GM18868 (cell line): ENCODE measurements at regions not wholly inside any gene's neighbourhood (a gene's known extent, or its start where the extent isn't known, plus 50 kb on each side); places are given as distances from the start of the nearest gene placed in this dataset.

Experiments used
- ATAC-seq: cut with Tn5 transposase; IDR thresholded peaks from one replicate; pipeline ENCODE4 v1.9.1; 2021; ENCODE audit warnings: mild to moderate bottlenecking, moderate library complexity; ENCODE audit not compliant: unreplicated experiment

DNA sequence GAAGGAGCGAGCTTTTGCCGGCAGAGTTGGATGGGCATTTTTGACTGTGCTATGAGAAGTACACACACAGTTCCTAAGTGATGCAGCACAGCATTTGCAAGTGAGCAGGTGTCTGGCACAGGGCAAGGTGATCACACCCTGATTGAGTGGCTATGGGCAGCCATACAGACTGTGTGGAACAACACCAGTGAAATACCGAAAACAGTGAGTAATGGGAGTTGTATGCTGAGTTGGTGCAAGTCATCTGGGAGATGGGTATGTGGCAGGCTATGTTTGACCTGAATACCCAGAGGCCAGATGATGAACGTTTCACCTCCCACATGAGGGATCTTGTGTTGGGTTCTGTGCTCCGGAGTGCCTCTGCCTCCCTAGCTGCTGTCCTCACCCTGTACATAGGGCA is 53.5 kb upstream of the TIPARP start:
- no peak for ATAC-seq

DNA sequence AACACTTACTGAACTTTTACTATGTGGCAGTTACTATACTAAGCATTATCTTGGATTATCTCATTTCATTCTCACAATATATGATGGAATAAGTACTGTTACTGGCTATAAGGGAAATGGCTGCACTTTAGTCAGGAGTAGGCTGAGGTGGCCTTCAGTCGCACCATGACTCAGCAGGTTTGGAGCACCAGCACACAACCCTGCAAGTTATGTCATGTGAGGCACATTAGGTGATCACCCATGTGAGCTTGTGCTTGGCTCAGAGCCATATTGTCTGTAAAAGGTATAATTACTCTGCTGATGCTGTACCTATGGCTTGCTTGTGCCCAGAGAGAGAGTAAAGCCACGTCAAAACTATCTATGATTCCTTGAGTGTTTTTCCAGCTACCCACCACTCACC is 54.1 kb upstream of the TIPARP start:
- peak; percentile 79 for ATAC-seq

- ATAC-seq, result no peak
Measured at GRCh38 chr3:156619376-156619775, 55.0 kb upstream of the TIPARP start.

DNA sequence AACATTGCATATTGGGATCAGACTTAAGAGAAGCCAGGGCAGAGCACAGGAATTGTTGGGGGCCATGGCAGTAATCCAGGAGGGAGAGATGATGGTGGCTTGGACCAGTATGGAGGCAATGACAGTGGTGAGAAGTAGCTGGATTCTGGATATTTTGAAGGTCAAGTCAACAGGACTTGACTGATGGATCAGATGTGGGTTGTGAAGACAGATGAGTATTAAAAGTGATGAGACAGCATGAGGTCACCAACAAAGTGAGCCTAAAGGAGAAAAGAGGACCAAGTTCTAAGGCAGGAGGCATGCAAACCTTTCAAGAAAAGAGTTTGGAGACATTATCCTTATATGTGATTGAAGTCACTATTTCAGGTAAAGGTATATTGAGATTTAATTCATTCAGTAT is 56.6 kb upstream of the TIPARP start:
- ATAC-seq, result no peak

DNA sequence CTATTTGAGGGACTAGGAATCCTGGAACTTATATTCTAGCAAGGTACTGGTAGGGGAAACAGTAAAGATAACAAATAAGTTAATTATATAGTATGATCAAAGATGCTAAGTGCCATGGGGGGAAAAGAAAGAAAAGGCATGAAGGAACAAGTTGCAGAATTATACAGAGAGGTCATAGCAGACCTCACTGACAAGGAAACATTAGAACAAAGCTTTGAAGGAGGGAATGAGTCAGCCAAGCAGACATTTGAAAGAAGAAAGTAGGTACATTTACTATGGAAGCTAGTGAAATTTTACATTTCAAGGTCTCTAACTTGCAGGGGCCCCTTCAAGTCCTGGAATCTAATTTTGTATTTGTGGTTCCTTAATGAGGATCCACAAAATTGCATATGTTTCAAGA is 57.2 kb upstream of the TIPARP start:
- ATAC-seq, result no peak

GRCh38 chr3:156615592-156616173 is 58.7 kb upstream of the TIPARP start:
- no peak for ATAC-seq

DNA sequence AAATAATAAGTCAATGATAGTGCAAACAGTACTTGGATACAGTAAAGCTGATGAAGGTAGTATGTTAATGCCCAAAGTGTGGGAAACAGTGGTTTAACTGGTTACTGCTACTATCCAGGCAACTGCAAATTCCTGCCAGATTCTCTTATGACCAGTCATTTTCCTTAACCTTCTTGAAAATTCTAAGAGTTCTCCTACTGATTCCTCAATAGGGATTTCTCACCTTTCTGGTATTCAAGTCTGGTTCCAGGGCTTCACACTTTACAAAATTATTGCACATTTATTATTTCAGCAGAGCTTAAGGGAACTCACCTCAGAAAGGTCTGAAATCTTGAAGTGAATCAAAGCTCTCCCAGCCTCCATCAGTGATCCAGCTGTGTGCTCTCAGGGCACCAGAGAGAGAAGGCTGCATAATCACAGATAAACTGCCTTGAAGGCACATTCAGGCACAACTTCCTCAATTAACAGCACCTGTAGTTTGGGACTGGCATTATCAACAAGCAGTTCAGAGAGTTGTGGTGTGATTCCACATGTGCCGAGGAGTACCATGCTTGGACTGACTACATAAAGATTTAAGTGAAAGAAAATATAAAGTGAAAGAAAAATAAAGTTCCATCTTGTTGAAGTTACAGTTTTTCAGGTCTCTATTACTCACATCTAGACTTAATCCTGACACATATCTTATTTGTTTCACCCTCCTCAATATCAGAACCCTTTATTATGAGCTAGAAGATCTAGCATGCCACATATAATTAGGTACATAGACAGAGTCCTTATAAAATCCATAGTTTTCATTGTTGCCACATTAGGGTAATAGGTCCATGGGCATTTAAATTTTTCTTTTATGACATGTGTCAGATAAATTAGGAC is 59.5 kb upstream of the TIPARP start:
- no peak for ATAC-seq

GRCh38 chr3:156612903-156613302 is 58.0 kb upstream of the SSR3 start:
- ATAC-seq, result no peak

GRCh38 chr3:156611870-156612494 is 57.1 kb upstream of the SSR3 start:
- no peak for ATAC-seq

- ATAC-seq, result no peak
Measured at GRCh38 chr3:156610154-156610553, 55.2 kb upstream of the SSR3 start.

DNA sequence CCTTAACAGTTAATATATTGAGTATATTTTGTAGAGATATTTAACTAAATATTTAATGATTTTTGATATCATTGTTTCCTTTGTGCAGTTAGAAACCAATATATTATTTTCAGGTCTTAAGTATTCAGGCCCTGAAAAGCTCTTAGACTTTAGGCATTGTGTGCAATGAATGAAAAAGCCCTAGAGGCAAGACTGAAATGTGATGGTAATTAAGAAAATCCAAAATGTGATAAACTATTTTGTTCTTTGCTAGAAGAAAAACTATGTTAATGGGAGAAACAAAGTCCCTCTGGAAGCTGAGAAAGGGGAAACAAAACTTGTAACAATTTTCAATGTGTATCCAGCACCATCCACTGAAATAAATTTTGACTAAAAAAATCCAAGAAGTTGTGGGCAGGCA is 54.6 kb upstream of the SSR3 start:
- ATAC-seq, result no peak

- ATAC-seq, result no peak
Measured at GRCh38 chr3:156608601-156609514, 53.9 kb upstream of the SSR3 start.

GRCh38 chr3:156606729-156607128 is 51.8 kb upstream of the SSR3 start:
- no peak for ATAC-seq

GRCh38 chr3:156605686-156606605 is 51.0 kb upstream of the SSR3 start:
- no peak for ATAC-seq

DNA sequence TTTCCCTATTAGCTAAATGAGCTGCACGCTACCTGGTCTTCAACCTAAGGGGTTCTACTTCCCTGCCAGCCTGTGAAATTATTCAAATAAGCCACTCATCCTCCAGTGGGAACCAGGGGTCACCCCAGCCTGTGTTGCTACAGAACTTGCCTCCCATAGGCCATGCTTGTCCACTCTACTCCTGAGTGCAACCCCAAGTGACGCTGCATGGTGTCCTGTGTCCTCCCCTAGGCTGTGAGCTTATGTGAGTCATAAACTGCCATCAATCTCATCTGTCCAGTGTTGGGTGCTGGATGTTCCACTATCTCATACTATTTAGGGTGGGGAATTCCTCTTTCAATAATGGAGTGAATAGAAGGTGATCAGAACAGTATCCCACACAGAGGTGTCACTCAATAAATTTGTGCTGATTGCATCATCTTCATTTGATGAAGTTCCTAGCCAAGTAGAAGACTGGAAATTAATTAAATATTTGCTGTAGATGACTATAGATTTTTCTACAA is 49.8 kb upstream of the SSR3 start:
- ATAC-seq, result no peak
